Stomach (tissue), 4 donors: ENCODE measurements at regions not wholly inside any gene's neighbourhood (a gene's known extent, or its start where the extent isn't known, plus 50 kb on each side); places are given as distances from the start of the nearest gene placed in this dataset.

Source experiments
- EP300 ChIP-seq: sonication (generic); formaldehyde crosslinking; IDR thresholded peaks from one replicate; pipeline ENCODE4 v1.6.1; 2017; ENCODE audit warnings: antibody characterized with exemption
- POLR2A ChIP-seq, 4 donors: fragments of 450-650 bp; IDR thresholded peaks; one replicate each; pipeline ENCODE4 v1.6.1; 2016; ENCODE audit warnings: antibody characterized with exemption in 4 of 4, control low read depth in 2 of 4, mild to moderate bottlenecking in 1 of 4, moderate library complexity in 1 of 4
- POLR2AphosphoS5 ChIP-seq, 3 donors: sonication (generic); formaldehyde crosslinking; IDR thresholded peaks; one replicate each; pipeline ENCODE4 v1.6.1; 2016; ENCODE audit warnings: antibody characterized with exemption in 3 of 3
- TF ChIP-seq, protein P1 (sequence below), 7 experiments: fragments of 450-650 bp in 4 of 7; fragments of 200-600 bp in 3 of 7; sonication (generic) in 3 of 7; IDR thresholded peaks; one replicate each; pipeline ENCODE4 v1.5.1; 2016 to 2019; ENCODE audit warnings: antibody characterized with exemption in 7 of 7, control low read depth in 2 of 7, mild to moderate bottlenecking in 1 of 7

DNA sequence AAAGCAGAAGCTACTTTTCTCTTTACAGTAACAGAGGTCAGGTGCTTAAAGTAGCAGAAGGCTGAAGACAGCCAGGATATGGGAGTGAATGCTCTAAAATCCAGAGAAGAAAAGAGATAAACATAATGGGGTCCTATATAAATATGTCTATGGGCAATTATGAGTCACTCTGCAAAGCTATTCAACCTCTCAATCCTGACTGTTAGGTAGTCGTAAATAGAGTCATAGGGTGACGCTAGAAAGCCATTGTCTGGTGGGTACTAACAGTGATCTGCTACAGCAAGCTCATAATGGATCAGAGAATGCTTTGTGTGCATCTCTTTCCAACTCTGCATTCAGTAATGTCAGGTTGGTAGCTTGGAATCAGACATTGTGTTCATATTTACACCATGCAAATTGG, 53.5 kb upstream of the PDE5A start:
- TF ChIP-seq POLR2AphosphoS5 (IDR thresholded peaks at IDR 0.05) (no peak), EP300 (no peak), POLR2A (IDR thresholded peaks at IDR 0.05) (no peak)
- TF ChIP-seq, protein P1, sequence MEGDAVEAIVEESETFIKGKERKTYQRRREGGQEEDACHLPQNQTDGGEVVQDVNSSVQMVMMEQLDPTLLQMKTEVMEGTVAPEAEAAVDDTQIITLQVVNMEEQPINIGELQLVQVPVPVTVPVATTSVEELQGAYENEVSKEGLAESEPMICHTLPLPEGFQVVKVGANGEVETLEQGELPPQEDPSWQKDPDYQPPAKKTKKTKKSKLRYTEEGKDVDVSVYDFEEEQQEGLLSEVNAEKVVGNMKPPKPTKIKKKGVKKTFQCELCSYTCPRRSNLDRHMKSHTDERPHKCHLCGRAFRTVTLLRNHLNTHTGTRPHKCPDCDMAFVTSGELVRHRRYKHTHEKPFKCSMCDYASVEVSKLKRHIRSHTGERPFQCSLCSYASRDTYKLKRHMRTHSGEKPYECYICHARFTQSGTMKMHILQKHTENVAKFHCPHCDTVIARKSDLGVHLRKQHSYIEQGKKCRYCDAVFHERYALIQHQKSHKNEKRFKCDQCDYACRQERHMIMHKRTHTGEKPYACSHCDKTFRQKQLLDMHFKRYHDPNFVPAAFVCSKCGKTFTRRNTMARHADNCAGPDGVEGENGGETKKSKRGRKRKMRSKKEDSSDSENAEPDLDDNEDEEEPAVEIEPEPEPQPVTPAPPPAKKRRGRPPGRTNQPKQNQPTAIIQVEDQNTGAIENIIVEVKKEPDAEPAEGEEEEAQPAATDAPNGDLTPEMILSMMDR (IDR thresholded peaks at IDR 0.05) = no peak
